ENCODE measurements at regions not wholly inside any gene's neighbourhood (a gene's known extent, or its start where the extent isn't known, plus 50 kb on each side); places are given as distances from the start of the nearest gene placed in this dataset.

DNA sequence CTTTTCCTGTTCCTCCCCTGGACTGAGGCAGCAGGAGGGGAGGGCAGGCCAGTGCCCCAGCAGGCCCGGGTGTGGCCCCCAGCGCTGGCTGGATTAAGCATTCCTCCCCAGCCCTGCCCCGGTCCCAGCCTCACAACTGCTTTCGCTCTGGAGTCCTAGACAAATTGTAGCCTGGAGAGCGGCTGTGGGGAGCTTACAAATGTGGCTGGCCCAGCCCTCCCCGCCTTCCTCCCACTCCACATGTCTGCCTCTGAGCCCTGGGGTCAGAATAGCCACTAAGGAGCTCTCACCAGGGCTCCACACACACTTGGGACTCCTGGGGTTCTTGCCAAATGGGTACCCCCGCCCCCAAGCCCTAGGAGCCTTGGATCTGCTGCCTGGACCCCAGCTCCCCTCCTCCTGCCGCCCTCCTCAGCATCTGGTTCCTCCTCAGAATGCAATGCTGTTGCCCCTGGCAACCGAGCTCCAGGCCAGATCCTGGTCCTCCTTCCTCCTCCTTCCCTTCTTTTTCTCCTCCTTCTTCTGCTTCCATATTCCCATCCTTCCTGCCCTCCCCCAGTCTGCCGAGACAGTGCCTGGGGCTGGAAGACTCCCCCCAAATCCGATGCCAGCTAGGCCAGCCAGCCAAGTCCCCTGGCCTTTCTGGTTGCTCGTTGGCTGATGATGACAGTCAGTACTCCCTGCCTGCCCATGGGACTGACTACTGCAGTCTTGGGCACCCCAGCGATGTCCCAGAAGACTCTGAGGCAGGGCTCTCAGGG is 91.1 kb downstream of the LINGO1 start:
- TF ChIP-seq EP300 (IDR thresholded peaks at IDR 0.05) (no peak), CHD2 (IDR thresholded peaks at IDR 0.05; ENCODE audit: low read length, partially characterized antibody) (no peak), POLR2A (IDR thresholded peaks at IDR 0.05; ENCODE audit: low read length) (no peak), RCOR1 (IDR thresholded peaks at IDR 0.05; ENCODE audit: low read depth, low read length) (no peak), HDAC2 (IDR thresholded peaks at IDR 0.05) (no peak), JUNB (IDR thresholded peaks at IDR 0.05) (no peak), SMC3 (IDR thresholded peaks at IDR 0.05) (no peak), CEBPB (IDR thresholded peaks at IDR 0.05) (no peak), ZFP36 (IDR thresholded peaks at IDR 0.05; ENCODE audit: borderline replicate concordance, partially characterized antibody) (no peak), KDM1A (IDR thresholded peaks at IDR 0.05; ENCODE audit: low read depth) (no peak)
- TF ChIP-seq, protein P1, sequence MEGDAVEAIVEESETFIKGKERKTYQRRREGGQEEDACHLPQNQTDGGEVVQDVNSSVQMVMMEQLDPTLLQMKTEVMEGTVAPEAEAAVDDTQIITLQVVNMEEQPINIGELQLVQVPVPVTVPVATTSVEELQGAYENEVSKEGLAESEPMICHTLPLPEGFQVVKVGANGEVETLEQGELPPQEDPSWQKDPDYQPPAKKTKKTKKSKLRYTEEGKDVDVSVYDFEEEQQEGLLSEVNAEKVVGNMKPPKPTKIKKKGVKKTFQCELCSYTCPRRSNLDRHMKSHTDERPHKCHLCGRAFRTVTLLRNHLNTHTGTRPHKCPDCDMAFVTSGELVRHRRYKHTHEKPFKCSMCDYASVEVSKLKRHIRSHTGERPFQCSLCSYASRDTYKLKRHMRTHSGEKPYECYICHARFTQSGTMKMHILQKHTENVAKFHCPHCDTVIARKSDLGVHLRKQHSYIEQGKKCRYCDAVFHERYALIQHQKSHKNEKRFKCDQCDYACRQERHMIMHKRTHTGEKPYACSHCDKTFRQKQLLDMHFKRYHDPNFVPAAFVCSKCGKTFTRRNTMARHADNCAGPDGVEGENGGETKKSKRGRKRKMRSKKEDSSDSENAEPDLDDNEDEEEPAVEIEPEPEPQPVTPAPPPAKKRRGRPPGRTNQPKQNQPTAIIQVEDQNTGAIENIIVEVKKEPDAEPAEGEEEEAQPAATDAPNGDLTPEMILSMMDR (IDR thresholded peaks at IDR 0.05): no peak
- TF ChIP-seq, protein P2, sequence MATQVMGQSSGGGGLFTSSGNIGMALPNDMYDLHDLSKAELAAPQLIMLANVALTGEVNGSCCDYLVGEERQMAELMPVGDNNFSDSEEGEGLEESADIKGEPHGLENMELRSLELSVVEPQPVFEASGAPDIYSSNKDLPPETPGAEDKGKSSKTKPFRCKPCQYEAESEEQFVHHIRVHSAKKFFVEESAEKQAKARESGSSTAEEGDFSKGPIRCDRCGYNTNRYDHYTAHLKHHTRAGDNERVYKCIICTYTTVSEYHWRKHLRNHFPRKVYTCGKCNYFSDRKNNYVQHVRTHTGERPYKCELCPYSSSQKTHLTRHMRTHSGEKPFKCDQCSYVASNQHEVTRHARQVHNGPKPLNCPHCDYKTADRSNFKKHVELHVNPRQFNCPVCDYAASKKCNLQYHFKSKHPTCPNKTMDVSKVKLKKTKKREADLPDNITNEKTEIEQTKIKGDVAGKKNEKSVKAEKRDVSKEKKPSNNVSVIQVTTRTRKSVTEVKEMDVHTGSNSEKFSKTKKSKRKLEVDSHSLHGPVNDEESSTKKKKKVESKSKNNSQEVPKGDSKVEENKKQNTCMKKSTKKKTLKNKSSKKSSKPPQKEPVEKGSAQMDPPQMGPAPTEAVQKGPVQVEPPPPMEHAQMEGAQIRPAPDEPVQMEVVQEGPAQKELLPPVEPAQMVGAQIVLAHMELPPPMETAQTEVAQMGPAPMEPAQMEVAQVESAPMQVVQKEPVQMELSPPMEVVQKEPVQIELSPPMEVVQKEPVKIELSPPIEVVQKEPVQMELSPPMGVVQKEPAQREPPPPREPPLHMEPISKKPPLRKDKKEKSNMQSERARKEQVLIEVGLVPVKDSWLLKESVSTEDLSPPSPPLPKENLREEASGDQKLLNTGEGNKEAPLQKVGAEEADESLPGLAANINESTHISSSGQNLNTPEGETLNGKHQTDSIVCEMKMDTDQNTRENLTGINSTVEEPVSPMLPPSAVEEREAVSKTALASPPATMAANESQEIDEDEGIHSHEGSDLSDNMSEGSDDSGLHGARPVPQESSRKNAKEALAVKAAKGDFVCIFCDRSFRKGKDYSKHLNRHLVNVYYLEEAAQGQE (IDR thresholded peaks at IDR 0.05): no peak
